Fibroblast of villous mesenchyme (primary cell): ENCODE measurements at regions not wholly inside any gene's neighbourhood (a gene's known extent, or its start where the extent isn't known, plus 50 kb on each side); places are given as distances from the start of the nearest gene placed in this dataset.

Source experiments
- DNase-seq: peaks from one replicate; pipeline ENCODE4 v3.0.0-alpha.2; 2010; ENCODE audit warnings: low read depth
- H3K4me3 ChIP-seq: 2 replicates; pipeline ENCODE4 v1.5.1; 2011; ENCODE audit warnings: low read depth, mild to moderate bottlenecking, low read length
- TF ChIP-seq, protein P1 (sequence below): IDR thresholded peaks from 2 replicates; pipeline ENCODE4 v1.5.1; 2012; ENCODE audit warnings: low read depth, mild to moderate bottlenecking, low read length; ENCODE audit not compliant: insufficient read depth

DNA sequence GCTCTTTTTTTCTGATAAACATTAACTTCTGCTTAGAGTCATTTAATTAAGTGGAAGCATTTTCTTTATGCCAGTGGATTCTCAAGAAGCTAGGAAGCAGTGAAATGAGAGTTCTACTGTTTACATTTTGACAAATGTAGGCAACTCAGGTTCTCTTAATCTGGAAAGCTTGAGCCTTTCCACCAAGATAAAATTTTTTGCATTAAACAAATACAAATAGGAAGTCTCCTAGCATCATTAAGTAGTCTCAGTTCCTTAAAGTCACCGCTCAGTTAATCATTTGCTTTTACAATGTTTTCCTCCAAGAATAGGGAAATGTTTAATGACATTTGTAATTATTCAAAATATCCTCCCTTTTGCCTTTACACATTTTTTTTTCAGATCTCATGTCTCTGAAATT lies 290.4 kb upstream of the PDE4D start:
- no peak overlapping the region for H3K4me3 ChIP-seq
- TF ChIP-seq, protein P1, sequence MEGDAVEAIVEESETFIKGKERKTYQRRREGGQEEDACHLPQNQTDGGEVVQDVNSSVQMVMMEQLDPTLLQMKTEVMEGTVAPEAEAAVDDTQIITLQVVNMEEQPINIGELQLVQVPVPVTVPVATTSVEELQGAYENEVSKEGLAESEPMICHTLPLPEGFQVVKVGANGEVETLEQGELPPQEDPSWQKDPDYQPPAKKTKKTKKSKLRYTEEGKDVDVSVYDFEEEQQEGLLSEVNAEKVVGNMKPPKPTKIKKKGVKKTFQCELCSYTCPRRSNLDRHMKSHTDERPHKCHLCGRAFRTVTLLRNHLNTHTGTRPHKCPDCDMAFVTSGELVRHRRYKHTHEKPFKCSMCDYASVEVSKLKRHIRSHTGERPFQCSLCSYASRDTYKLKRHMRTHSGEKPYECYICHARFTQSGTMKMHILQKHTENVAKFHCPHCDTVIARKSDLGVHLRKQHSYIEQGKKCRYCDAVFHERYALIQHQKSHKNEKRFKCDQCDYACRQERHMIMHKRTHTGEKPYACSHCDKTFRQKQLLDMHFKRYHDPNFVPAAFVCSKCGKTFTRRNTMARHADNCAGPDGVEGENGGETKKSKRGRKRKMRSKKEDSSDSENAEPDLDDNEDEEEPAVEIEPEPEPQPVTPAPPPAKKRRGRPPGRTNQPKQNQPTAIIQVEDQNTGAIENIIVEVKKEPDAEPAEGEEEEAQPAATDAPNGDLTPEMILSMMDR: no peak
- no peak for DNase-seq

DNA sequence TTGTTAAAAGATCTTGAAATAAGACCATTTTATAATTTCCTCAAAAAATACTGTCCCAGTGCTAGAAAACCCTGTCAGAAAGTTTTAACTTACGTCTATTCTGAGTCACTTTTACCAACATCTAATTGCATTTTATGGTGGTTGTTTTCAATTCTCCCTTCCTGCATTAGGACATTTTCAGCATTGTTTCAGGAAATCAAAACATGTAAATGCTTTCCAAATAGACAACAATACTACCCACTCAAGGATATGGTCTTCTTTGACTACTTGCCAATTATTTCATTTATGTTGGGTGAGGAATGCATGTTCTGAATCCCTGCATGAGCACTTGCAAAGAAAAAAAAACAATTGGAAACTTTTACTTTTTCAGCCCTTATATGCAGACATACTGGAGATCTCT lies 284.6 kb upstream of the PDE4D start:
- no peak overlapping the region for H3K4me3 ChIP-seq
- TF ChIP-seq, protein P1: no peak
- DNase-seq: peak; percentile 29

DNA sequence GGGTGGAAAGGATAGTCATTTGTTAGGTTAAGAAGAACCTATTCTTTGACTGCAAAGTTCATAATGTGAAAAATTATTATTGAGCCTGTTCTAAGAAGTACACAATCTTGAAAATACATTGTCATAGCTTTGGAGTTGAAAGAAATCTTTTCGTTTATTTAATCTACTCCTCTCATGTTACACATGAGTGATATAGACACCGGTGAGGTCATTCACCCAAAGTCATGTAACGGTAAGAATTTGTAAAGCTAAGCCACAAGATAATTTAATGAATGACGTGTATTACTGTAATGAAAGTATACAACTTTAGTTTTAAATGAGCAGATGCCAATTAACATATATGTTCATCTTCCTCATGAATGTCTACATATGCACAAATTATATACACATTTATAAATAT lies 284.1 kb upstream of the PDE4D start:
- no peak for DNase-seq
- TF ChIP-seq, protein P1: no peak
- H3K4me3 ChIP-seq: no peak overlapping the region

DNA sequence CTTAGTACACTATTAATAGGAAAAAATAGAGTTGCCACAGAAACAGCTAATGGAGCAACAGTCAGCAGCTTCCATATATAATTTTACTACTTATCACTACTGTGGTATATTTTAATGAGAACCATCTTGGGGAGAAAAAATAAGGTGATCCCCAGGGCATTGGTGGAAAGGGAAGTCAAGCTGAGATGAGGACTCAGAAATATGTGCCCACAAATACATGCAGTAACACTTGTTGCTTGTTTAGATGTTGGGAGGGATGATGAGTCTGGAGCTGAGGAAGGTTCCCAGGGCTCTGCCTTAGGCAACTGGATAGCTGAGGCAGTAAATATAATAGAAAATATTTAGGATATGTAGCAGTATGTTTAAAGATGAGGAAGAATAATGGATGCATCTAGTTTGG lies 280.1 kb upstream of the PDE4D start:
- DNase-seq: no peak
- H3K4me3 ChIP-seq: no peak overlapping the region
- TF ChIP-seq, protein P1: no peak

DNA sequence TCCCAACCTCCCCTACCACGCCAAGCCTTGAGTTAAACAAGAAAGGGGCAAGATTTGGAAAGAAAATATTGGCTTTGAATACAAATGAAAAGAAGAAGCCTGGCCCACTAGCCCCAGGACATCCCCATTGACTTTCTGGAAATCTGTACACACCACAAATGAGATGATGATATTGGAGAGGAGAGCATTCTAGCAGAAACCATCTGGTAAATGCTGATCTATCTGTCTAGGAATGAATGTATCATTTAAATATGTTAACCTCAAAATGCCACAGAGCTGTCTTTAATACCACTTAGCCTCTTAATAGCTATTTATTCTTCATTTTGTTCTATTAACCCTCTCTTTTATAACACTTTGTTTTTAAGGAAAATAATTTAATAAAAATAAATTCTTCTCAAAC lies 270.2 kb upstream of the PDE4D start:
- TF ChIP-seq, protein P1: no peak

DNA sequence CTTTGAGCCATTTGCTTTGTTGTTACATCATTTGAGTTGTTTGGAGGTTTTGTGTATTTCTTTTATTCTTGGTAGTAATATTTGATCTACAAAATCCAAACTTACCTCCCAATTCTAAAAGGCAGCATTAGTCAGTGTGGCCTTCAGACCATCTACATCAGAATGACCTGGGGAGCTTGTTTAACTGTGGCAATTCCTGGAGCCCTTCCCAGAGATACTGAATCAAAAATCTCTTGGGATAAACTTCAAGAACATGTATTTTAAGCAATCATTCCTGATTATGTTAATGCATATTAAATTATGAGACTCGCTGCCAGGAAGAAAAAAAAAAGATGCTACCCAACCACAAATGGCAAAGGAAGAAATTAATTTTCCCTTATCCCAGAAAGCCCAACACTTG lies 268.9 kb upstream of the PDE4D start:
- no peak overlapping the region for H3K4me3 ChIP-seq
- TF ChIP-seq, protein P1: no peak
- no peak for DNase-seq

More for the DNA sequence above, 270.2 kb upstream of the PDE4D start:
- no peak overlapping the region for H3K4me3 ChIP-seq
- DNase-seq: no peak

DNA sequence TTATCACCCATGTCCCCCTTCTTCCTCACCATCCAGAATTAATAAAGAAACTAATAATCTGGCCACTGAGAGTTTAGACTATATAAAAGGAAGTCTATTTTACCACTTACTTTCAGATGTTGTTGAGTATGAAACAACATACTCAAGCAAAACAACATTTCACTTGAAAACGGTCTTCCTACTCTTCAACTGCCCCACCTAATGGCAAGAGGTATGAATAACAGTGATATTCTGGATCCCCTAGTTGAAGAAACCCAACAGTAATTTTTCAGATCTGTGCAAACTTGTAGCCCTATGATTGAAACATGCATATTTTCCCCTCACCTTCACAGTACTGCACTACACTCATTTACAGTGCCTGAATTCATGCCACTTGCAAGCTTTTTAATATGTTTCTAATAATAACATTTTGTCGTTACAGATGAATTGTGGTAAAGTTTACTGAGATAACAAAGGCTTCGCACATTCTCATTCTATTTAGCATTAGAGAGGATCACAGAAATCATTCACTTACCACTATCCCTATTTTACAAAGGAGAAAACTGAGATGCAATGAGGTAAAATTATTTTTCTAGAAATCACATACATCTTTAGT lies 267.9 kb upstream of the PDE4D start:
- TF ChIP-seq, protein P1: peak; percentile 64
- H3K4me3 ChIP-seq: no peak overlapping the region
- DNase-seq: peak; percentile 34
